ENCODE measurements at regions not wholly inside any gene's neighbourhood (a gene's known extent, or its start where the extent isn't known, plus 50 kb on each side); places are given as distances from the start of the nearest gene placed in this dataset.
"Not testable (repeated sequence)": the region's sequence is repeated elsewhere in the genome, so short reads cannot be mapped to it uniquely, and the experiment has no call there.

DNA sequence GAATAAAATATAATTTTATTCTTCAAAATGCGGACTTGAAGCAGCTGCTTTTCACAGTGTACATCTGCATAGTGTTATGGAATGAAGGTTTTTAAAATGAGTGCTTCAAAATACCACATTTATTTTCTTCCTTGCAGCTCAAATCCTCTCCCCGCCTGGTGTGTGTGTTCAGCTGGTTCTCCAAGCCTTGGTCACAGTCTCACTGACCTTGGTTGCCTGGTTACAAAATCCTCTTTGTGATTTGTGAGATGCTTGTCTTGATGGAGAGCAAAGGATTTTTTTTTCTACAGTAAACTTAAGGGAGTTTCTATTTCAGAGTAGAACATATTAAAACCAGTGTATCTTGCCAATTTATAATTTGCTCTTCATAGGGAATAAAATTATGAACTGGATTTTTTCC, 139.2 kb downstream of the PCDH18 start:
- no peak for DNase-seq

DNA sequence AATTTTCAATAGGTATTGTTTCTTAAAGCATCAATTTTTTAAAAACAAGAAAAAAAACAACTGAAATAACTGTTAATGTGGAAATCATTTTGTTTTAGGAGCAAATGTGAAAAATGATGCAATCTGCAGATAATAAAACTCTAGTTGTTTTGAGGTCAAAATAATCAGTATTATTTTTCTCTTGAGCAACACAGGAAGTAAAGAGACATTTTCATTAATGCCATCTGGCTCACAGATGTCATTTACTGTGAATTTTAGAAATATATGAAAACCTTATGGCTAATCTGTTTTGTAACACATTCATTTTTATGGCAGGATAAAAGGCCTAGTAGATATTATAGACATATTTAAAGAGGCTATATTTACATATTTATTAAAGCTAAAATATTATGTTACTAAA, 141.6 kb downstream of the PCDH18 start:
- no peak for DNase-seq

DNA sequence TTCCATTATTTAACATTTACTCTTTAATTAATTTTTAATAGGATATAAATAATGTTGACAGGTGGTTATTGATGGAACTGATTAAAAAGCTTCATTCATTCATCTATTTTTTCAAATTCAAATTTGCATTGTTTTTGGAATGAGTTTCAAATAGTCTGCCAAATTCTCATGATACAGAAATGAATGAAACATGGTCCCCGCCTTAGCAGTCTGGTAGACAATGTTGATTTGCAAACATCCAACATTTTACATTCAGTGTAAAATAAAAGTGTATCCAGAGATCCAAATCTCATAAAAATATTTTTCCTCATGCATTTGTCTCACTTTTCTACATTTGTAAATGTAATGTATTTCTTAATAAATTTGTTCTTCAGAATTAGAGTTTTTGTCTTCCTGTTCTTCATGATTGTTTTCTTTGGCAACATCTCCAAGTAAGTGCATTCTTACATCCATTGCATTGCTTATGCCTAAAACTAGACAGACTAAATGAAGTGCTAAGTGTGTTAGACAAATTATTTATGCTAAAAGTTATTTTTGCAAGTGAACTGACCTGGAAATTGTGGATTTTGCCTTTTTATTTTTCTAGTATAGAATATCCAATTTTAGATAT, 142.3 kb downstream of the PCDH18 start:
- no peak for DNase-seq

DNA sequence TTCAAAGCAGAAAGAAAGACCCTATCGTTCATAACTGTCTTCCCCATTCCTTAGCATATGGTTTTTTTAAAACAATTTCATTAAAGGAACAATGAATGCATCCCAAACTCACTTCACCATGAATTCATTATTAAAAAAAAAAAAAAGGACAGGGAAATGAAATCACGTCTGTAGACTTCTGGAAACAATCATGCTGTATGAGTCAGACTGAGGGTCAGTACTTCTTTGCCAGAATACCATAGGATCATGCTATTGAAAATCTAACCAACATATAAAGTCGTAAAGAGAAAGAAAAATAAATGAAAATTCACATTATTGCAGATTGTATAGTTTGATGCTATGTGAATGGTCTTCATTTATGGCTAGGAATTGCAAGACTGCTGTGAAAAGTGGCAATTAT, 144.4 kb downstream of the PCDH18 start:
- no peak for DNase-seq

DNA sequence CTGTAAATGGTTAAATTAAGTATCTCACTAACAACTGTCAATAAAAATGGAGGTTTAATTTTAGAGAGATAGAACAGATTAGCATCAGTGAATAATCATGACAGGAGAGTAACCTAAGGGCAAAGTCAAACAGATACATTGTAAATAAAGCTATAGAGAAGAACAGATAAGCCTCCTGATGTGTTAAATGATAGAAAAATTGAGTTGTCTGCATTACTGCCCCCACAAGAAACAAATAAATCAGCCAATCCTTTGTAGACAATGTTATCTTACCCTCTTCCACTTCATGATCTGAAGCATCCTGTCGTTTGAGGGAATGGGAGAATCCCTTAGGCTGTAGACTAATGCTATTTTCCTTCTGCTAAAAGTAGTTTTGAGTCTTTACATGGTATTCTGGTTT, 147.8 kb downstream of the PCDH18 start:
- no peak for DNase-seq

DNA sequence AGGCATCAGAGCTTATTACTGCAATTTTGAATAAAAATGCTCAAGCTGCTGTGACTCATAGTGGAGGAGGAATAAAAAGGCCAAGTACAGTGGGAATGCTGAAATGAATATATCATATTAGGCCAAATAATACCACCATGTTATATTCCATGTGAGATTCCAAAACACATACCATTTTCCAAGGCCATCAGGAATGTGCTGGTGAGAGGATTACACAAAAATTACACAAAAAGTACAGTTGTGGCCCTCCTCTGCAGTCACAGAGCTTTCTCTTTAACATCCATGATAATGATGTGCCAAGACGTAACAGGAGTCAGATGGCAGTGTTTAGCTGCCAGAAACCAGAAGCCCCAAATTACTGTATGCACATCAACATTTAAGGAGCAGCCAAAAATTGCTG, 153.5 kb downstream of the PCDH18 start:
- no peak for DNase-seq

DNA sequence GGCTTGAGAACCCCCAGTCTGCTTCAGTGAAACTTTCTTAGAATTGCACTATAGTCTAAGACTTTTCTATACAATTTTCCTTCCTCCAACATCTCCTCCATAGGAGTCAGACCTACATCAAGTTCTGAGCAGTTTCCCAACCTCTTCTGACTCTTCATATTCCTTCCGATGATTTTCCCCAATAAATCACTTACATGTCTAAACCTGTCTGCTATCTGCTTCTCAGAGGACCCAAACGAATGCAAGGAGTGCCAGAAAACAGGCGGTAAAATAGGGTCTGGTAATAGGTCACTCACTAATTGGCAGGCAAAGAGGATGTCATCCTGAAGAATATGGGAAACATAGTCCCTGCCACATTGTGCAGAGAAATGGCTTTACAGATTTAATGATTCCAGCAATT, 153.9 kb downstream of the PCDH18 start:
- no peak for DNase-seq

DNA sequence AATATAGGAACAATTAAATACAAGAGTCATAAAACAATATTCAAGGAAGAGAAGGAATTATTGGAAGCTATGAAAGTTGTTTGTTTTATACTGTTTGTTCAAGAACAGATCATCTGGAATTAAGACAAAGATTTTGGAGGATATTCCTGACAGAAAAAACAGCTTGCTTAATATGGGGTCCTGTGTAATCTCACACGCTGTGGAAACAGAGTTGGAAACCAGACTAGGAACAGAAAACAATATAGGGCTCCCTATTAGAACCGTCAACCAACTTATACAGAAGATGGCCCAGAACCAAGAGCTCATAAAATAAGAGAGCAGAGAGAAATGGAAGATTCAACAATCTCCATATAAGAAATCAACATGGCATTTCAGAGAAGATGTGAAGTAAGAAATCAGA, 156.0 kb downstream of the PCDH18 start:
- DNase-seq, result no peak

DNA sequence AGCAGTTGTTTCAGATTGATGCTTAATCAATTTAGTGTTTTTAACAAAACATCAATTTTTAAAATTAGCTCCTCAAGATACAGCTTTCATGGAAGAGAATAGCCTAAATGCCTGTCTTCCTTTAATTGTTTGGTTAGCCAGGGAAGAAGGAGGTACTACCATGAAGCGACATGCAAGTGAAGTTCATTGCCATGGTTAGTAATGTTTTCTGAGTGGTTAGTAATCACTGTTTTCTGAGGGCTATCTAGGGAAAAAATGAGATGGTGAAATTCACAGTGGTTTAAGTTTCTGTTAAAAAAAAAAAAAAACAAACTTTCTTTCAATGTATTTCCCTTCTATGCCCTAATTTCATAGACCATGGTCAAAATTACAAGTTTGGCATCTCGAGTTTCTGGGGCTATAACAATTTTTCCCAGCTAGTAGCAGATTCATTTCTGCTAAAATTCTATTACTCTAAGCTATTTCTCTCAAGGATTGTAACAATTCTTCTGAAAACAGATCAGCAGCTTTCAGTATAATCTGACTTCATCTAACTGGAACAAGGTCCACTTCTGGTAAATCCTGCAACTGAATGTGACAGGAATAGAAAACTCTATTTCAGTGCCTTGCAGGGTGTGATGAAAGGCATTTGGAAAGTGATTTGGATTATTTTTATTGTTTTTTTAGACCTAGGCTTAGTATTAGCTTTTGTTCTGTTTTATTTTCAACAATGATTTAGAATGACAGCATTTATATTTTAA, 157.0 kb downstream of the PCDH18 start:
- no peak for DNase-seq

DNA sequence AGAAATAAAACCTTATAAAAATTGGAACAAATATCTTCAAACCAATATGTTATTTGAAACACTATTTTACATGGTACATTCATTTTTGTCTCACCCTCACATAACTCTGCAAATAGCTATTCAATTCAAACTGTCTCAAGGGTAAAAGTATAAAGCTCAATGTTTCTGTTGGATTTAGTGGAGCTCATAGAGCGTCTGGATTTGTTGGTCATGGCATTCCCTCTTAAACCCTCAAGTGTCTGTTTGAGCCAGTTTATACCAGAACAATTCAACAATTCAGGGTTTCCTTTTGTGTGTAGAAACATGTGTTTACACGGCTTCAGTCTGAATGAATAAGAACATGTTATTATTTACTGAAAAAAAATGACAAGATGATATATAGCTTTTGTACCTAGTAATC, 161.6 kb downstream of the PCDH18 start:
- DNase-seq, result no peak

DNA sequence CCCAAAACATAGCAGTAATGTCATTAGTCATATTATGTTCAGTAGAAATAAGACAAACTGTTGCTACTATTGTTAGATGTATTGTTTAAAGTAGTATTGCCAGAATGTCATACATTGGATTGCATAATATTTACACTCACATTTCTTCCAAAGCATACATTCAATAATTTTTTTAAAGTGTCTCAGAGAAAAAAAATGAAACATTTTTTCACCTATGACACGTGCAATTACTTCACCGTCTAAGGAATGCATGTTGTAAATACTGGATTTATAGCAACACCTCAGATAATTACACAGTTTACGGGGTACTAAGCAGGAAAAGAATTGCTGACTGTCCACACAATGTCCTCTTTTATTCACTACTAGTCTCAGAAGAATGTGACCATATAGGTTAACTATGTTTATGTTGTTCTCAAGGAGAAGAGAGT, 162.1 kb downstream of the PCDH18 start:
- no peak for DNase-seq

DNA sequence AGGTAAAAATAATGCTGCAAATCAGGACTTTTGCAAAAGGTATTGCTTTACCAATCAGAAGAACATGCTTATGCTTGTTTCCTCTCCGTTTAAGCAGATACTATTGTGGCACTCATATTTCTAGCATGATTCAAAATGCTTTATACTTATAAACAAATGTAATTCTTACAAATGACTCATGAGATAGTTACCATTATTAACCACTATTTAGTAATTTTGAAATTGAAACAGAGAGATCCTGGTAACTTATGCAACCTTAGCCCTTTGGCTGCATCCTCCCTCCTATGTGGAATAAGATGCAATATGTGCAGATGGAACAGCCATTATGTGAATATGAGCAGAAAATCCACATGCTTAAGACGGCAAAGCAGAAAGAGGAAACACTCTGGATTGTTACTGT, 164.7 kb downstream of the PCDH18 start:
- DNase-seq, result no peak

DNA sequence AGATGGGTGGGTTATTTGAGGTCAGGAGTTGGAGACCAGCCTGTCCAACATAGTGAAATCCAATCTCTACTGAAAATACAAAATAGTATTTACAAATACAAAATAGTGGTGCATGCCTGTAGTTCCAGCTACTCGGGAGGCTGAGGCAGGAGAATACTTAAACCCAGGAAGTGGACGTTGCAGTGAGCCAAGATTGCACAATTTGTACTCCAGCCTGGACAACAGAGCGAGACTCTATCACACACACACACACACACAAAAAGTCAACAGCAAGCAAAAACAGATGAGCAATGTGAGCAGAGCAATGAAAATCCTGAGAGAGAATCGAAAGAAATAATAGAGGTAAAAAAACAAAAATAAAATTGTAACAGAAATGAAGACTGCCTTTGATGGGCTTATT, 168.8 kb downstream of the PCDH18 start:
- DNase-seq, result no peak

DNA sequence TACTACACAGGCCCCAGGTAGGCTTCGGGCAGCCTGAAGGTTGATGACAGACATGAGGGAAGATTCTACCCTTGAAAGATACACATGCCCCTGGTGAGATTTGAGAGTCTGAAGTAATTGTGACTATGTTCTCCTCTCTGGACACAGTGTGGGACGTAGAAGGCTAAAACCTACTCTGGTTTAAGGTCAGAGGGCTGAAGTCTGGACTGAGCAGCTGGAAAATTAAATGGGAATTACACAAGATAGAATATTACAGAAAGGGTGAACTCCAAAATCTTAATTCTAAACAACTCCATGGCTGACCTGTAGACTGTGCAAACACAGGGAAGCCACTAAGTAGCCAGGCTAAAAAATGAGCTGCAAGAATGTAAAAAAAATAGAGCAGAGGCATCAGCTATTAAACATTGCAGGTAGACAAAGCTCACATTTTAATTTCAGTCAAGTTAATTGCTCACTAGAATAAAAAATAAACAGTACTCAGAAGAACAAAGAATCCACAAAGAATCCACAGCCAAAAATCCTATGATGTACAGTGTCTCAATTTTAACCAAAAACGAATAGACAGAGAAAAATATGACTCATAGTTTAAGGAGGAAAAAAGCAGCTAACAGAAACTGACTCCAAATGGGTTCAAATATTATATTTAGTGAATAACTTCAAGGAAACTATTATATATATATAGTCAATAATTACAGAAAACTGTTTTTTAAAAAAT, 170.4 kb downstream of the PCDH18 start:
- DNase-seq, result no peak

DNA sequence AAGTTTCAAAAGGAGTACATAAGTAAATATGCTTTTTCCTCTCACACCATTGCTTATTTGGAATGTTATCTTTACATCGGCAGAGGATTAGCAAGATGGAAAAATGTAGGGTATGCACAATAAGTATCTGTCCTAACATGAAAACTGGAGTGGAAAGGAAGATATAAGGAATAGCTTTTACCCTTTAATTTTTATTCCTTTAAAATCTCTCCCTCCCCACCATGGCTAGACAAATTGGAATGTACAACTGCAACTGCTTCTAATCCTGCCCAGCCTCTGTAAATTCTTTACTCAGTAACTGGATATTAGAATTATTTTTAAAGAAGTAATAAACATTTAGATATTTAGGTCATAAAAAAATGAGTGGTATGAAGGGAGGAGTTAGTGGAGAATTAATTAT, 171.5 kb downstream of the PCDH18 start:
- DNase-seq, result no peak

DNA sequence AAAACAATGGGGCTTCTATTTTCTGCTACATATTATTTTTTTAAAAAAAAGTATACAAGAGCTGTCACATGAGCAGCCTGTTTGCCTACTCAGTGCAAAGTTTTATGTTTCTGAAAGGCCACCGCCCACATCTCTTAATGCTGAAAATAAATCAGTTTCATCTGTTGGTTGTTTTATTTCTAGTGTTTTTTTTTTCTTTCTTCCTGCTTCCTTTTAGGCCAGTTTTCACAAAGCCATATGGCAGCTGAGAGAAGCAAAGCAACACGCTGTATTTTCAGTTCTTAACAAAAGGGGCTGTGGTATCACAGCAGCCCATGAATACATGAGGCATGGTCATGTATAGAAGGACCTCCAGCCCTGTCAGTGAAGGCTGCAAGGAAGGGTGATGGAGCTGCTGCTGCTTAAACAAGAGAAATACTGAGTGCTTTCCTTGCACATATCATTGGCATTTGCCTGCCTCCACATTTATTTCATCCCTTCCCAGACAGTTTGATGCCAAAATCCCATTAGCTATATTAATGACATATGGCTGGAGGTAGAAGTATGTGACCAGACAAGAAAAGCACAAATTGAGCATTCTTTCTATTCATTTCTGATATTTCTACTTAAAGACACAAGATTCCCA, 172.5 kb downstream of the PCDH18 start:
- no peak for DNase-seq

DNA sequence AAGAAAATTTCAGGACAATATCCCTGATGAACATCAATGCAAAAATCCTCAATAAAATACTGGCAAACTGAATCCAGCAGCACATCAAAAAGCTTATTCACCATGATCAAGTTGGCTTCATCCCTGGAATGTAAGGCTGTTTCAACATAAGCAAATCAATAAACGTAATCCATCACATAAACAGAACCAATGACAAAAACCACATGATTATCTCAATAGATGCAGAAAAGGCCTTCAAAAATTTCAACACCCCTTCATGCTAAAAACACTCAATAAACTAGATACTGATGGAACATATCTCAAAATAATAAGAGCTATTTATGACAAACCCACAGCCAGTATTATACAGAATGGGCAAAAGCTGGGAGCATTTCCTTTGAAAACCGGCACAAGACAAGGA, 177.7 kb downstream of the PCDH18 start:
- DNase-seq, result not testable (repeated sequence)

DNA sequence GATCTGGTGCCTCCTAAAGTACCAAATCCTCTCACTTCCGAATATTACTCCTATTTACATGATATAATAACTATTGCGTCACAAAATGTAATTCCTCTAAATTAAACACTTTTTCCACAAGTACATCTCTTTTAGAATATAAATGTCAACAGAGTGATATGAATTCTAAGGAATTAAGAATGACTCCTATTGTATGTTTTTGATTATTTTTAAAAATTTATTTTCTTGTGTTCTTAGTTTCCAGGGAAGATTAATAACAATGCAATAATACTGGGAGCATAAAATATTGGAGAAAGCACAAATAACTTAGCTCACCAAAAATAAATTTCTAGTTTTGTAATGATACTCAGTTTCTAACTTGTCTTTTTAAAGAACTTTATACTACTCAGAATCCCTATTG, 184.9 kb downstream of the PCDH18 start:
- DNase-seq, result no peak

DNA sequence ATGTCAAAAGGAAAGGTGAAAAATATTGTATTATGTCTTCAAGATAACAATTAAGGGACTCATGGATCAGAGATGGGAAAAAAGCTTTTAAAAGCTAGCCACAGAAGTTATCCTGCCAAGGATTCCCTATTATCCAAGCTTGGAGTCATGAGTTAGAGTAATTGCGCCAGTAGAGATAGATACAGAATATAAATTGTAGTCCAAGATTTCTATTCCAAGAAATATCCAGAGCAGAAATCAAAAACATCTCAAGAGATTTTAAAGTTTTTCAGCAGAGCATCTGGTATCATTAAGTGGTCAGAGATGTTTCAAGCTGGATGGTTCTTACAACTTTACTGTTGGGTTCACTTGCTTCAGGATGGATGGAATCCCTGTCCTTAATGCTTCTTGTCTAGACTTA, 186.7 kb downstream of the PCDH18 start:
- no peak for DNase-seq

DNA sequence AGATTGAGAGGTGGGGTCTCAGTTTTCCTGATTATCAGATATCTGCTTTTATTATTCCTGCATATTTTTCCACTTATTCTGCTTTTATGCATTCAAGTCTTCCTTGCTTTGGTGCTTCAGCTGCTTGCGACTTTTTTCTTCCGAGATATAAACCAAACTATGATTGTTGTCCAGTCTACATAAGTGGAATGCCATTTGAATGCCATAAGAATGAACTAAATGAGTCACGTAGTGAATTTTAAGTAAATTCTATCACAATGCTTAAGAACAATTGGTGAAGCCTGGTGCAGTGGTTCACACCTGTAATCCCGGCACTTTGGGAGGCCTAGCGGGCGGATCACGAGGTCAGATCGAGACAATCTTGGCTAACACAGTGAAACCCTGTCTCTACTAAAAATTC, 189.1 kb downstream of the PCDH18 start:
- DNase-seq, result no peak

DNA sequence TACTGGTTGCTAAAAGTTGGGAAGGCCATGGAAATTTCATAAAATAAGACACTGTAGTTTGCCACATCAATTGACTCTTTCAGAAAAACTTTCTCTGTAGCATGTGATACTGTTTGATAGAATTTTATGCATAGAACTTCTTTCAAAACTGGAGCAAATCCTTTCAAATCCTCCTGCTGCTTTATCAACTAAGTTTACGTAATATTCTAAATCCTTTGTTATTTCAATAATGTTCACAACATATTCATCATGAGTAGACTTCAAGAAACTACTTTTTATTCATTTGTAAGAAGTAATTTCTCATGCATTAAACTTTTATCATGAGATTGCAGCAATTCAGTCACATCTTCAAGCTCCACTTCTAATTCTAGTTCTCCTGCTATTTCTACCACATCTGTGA, 199.3 kb downstream of the PCDH18 start:
- DNase-seq, result no peak

DNA sequence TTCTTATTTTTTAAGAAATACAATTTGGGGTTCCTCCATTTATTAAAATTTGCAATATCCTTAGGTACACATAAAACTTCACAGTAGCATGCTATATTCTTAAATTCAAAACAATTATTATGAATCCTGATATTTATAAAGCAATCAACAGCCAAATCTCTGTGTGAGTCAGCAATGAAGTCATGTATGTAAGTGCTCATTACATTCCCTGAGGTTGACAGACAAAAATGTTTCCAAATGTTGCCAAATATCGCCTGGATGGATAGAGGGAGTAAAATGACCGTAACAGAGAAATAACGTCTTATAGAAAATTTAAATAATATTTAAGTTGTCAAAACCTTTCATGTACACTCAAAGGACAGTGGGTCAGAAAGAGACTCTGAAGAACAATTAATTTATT, 220.0 kb downstream of the PCDH18 start:
- DNase-seq, result no peak

DNA sequence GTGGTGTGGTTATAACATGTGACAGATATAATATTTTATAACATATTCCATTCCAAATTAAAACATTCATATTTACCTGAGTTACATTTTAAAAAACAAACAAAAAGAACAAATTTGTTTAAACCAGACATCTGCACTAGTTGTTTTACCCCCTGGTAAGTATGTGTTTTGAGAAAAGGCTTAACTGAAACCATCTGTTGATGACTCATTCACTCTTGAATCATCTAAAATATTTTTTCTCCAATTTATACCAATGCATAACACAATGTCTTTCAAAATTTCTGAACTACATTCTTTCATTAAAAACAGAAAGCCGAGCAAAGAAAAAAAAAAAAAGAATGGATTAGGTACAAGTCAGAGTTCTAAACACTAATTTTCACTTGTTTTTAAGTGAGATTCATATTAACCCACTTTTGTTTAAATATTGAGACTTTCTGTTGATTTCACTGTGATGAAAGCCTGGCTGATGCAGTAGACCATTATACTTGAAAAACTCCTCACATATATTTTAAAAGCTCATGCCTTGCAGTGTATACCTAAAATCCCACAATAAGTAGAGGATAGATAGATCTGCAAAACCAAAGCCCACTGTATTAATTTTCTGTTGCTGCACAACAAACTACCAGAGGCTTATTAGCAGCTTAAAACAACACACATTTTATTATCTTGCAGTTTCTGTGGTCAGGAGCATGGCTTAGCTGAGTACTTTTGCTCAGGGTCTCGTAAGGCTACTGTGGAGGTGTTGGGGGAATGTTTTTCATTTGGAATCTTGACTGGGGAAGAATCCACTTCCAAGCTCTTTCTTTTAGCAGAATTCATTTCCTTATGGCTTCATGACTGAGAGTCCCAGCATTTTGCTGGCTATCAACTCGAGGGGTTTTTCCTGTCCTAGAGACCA, 221.5 kb downstream of the PCDH18 start:
- DNase-seq, result no peak
